ENCODE measurements at regions not wholly inside any gene's neighbourhood (a gene's known extent, or its start where the extent isn't known, plus 50 kb on each side); places are given as distances from the start of the nearest gene placed in this dataset.

- Histone ChIP-seq H3K4me3 (ENCODE audit: low read length) (no peak overlapping the region), H3K27ac (ENCODE audit: low read depth, low read length) (no peak overlapping the region), H3K27me3 (ENCODE audit: control insufficient read depth, insufficient read depth, low read length) (no peaks in the 10 kb centered on the region), H3K9ac (ENCODE audit: low read length) (no peak overlapping the region), H3K4me1 (ENCODE audit: control insufficient read depth, insufficient read depth, low read length) (no peaks in the 10 kb centered on the region), H3K36me3 (ENCODE audit: control insufficient read depth, insufficient read depth, low read length) (no peaks in the 10 kb centered on the region)
These were observed 737.6 kb downstream of the NTRK3 start for GRCh38 chr15:87518957-87519356.

- Histone ChIP-seq H3K27me3 (ENCODE audit: control insufficient read depth, insufficient read depth, low read length) (no peaks in the 10 kb centered on the region), H3K9ac (ENCODE audit: low read length) (no peak overlapping the region), H3K27ac (ENCODE audit: low read depth, low read length) (no peak overlapping the region), H3K4me1 (ENCODE audit: control insufficient read depth, insufficient read depth, low read length) (no peaks in the 10 kb centered on the region), H3K36me3 (ENCODE audit: control insufficient read depth, insufficient read depth, low read length) (no peaks in the 10 kb centered on the region), H3K4me3 (ENCODE audit: low read length) (no peak overlapping the region)
These were observed 748.5 kb downstream of the NTRK3 start for GRCh38 chr15:87508086-87508485.

- Histone ChIP-seq H3K4me3 (ENCODE audit: low read length) (no peak overlapping the region), H3K9ac (ENCODE audit: low read length) (no peak overlapping the region), H3K27ac (ENCODE audit: low read depth, low read length) (no peak overlapping the region), H3K4me1 (ENCODE audit: control insufficient read depth, insufficient read depth, low read length) (no peaks in the 10 kb centered on the region), H3K27me3 (ENCODE audit: control insufficient read depth, insufficient read depth, low read length) (no peaks in the 10 kb centered on the region), H3K36me3 (ENCODE audit: control insufficient read depth, insufficient read depth, low read length) (no peaks in the 10 kb centered on the region)
These were observed 754.4 kb downstream of the NTRK3 start for GRCh38 chr15:87502173-87502572.

GRCh38 chr15:87500240-87500639 lies 756.3 kb downstream of the NTRK3 start:
- Histone ChIP-seq H3K4me1 (ENCODE audit: control insufficient read depth, insufficient read depth, low read length) (no peaks in the 10 kb centered on the region), H3K9ac (ENCODE audit: low read length) (no peak overlapping the region), H3K27ac (ENCODE audit: low read depth, low read length) (no peak overlapping the region), H3K4me3 (ENCODE audit: low read length) (no peak overlapping the region), H3K36me3 (ENCODE audit: control insufficient read depth, insufficient read depth, low read length) (no peaks in the 10 kb centered on the region), H3K27me3 (ENCODE audit: control insufficient read depth, insufficient read depth, low read length) (no peaks in the 10 kb centered on the region)

GRCh38 chr15:87498560-87498959 lies 758.0 kb downstream of the NTRK3 start:
- no peak overlapping the region for H3K9ac ChIP-seq (ENCODE audit: low read length)
- H3K4me1 ChIP-seq (ENCODE audit: control insufficient read depth, insufficient read depth, low read length): no peaks in the 10 kb centered on the region
- H3K27ac ChIP-seq (ENCODE audit: low read depth, low read length): no peak overlapping the region
- H3K27me3 ChIP-seq (ENCODE audit: control insufficient read depth, insufficient read depth, low read length): no peaks in the 10 kb centered on the region
- no peaks in the 10 kb centered on the region for H3K36me3 ChIP-seq (ENCODE audit: control insufficient read depth, insufficient read depth, low read length)
- no peak overlapping the region for H3K4me3 ChIP-seq (ENCODE audit: low read length)

GRCh38 chr15:87496795-87497194 lies 759.7 kb downstream of the NTRK3 start:
- Histone ChIP-seq H3K9ac (ENCODE audit: low read length) (no peak overlapping the region), H3K4me3 (ENCODE audit: low read length) (no peak overlapping the region), H3K27ac (ENCODE audit: low read depth, low read length) (no peak overlapping the region)

GRCh38 chr15:87496109-87496508 lies 760.4 kb downstream of the NTRK3 start:
- Histone ChIP-seq H3K27me3 (ENCODE audit: control insufficient read depth, insufficient read depth, low read length) (no peaks in the 10 kb centered on the region), H3K9ac (ENCODE audit: low read length) (no peak overlapping the region), H3K27ac (ENCODE audit: low read depth, low read length) (no peak overlapping the region), H3K4me1 (ENCODE audit: control insufficient read depth, insufficient read depth, low read length) (no peaks in the 10 kb centered on the region), H3K4me3 (ENCODE audit: low read length) (no peak overlapping the region), H3K36me3 (ENCODE audit: control insufficient read depth, insufficient read depth, low read length) (no peaks in the 10 kb centered on the region)

More at GRCh38 chr15:87496795-87497194, 759.7 kb downstream of the NTRK3 start:
- H3K36me3 ChIP-seq (ENCODE audit: control insufficient read depth, insufficient read depth, low read length): no peaks in the 10 kb centered on the region
- no peaks in the 10 kb centered on the region for H3K27me3 ChIP-seq (ENCODE audit: control insufficient read depth, insufficient read depth, low read length)
- H3K4me1 ChIP-seq (ENCODE audit: control insufficient read depth, insufficient read depth, low read length): no peaks in the 10 kb centered on the region

- Histone ChIP-seq H3K27ac (ENCODE audit: low read depth, low read length) (no peak overlapping the region), H3K36me3 (ENCODE audit: control insufficient read depth, insufficient read depth, low read length) (no peaks in the 10 kb centered on the region), H3K27me3 (ENCODE audit: control insufficient read depth, insufficient read depth, low read length) (no peaks in the 10 kb centered on the region), H3K4me1 (ENCODE audit: control insufficient read depth, insufficient read depth, low read length) (no peaks in the 10 kb centered on the region), H3K9ac (ENCODE audit: low read length) (no peak overlapping the region), H3K4me3 (ENCODE audit: low read length) (no peak overlapping the region)
These were observed 762.7 kb downstream of the NTRK3 start for GRCh38 chr15:87493803-87494202.

- Histone ChIP-seq H3K9ac (ENCODE audit: low read length) (no peak overlapping the region), H3K27me3 (ENCODE audit: control insufficient read depth, insufficient read depth, low read length) (no peaks in the 10 kb centered on the region), H3K4me3 (ENCODE audit: low read length) (no peak overlapping the region), H3K27ac (ENCODE audit: low read depth, low read length) (no peak overlapping the region), H3K4me1 (ENCODE audit: control insufficient read depth, insufficient read depth, low read length) (no peaks in the 10 kb centered on the region), H3K36me3 (ENCODE audit: control insufficient read depth, insufficient read depth, low read length) (no peaks in the 10 kb centered on the region)
These were observed 764.2 kb downstream of the NTRK3 start for GRCh38 chr15:87492321-87492720.

- no peaks in the 10 kb centered on the region for H3K27me3 ChIP-seq (ENCODE audit: control insufficient read depth, insufficient read depth, low read length)
- H3K4me3 ChIP-seq (ENCODE audit: low read length): no peak overlapping the region
- H3K9ac ChIP-seq (ENCODE audit: low read length): no peak overlapping the region
- H3K4me1 ChIP-seq (ENCODE audit: control insufficient read depth, insufficient read depth, low read length): no peaks in the 10 kb centered on the region
- no peaks in the 10 kb centered on the region for H3K36me3 ChIP-seq (ENCODE audit: control insufficient read depth, insufficient read depth, low read length)
- no peak overlapping the region for H3K27ac ChIP-seq (ENCODE audit: low read depth, low read length)
These were observed 765.9 kb downstream of the NTRK3 start for GRCh38 chr15:87490666-87491065.

GRCh38 chr15:87489902-87490665 lies 766.5 kb downstream of the NTRK3 start:
- Histone ChIP-seq H3K27ac (ENCODE audit: low read depth, low read length) (no peak overlapping the region), H3K4me3 (ENCODE audit: low read length) (no peak overlapping the region), H3K9ac (ENCODE audit: low read length) (no peak overlapping the region), H3K27me3 (ENCODE audit: control insufficient read depth, insufficient read depth, low read length) (no peaks in the 10 kb centered on the region), H3K36me3 (ENCODE audit: control insufficient read depth, insufficient read depth, low read length) (no peaks in the 10 kb centered on the region), H3K4me1 (ENCODE audit: control insufficient read depth, insufficient read depth, low read length) (no peaks in the 10 kb centered on the region)

- Histone ChIP-seq H3K36me3 (ENCODE audit: control insufficient read depth, insufficient read depth, low read length) (no peaks in the 10 kb centered on the region), H3K9ac (ENCODE audit: low read length) (no peak overlapping the region), H3K4me3 (ENCODE audit: low read length) (no peak overlapping the region), H3K4me1 (ENCODE audit: control insufficient read depth, insufficient read depth, low read length) (no peaks in the 10 kb centered on the region), H3K27ac (ENCODE audit: low read depth, low read length) (no peak overlapping the region), H3K27me3 (ENCODE audit: control insufficient read depth, insufficient read depth, low read length) (no peaks in the 10 kb centered on the region)
These were observed 767.1 kb downstream of the NTRK3 start for GRCh38 chr15:87489456-87489855.

- no peak overlapping the region for H3K27ac ChIP-seq (ENCODE audit: low read depth, low read length)
These were observed 769.1 kb downstream of the NTRK3 start for GRCh38 chr15:87487484-87487883.

More at GRCh38 chr15:87487484-87487883, 769.1 kb downstream of the NTRK3 start:
- Histone ChIP-seq H3K4me3 (ENCODE audit: low read length) (no peak overlapping the region), H3K27me3 (ENCODE audit: control insufficient read depth, insufficient read depth, low read length) (no peaks in the 10 kb centered on the region), H3K36me3 (ENCODE audit: control insufficient read depth, insufficient read depth, low read length) (no peaks in the 10 kb centered on the region), H3K9ac (ENCODE audit: low read length) (no peak overlapping the region), H3K4me1 (ENCODE audit: control insufficient read depth, insufficient read depth, low read length) (no peaks in the 10 kb centered on the region)
